ENCODE measurements at regions not wholly inside any gene's neighbourhood (a gene's known extent, or its start where the extent isn't known, plus 50 kb on each side); places are given as distances from the start of the nearest gene placed in this dataset. TPM values are rescaled to one million over a fixed set of nuclear protein-coding genes. Genes with fewer than 3 reads are reported as not detected.

GRCh38 chr9:119435076-119435475 is 65.8 kb upstream of the BRINP1 start:
- Mint-ChIP-seq H3K36me3 (ENCODE audit: low read depth) (no peaks in the 10 kb centered on the region), H3K27ac (ENCODE audit: unreplicated experiment) (no peak overlapping the region)
- no peak for DNase-seq (ENCODE audit: low read depth, low spot score)

GRCh38 chr9:119432428-119432827 is 63.2 kb upstream of the BRINP1 start:
- H3K4me1 Mint-ChIP-seq: no peaks in the 10 kb centered on the region
- peaks cover 3% of the 10 kb centered on the region for H3K27me3 Mint-ChIP-seq (ENCODE audit: low read depth)
- TF ChIP-seq CTCF (conservative IDR thresholded peaks at IDR 0.05): no peak
- no peak overlapping the region for H3K4me3 Mint-ChIP-seq
- H3K36me3 Mint-ChIP-seq (ENCODE audit: low read depth): no peaks in the 10 kb centered on the region
- no peak for DNase-seq (ENCODE audit: low read depth, low spot score)
- no peak overlapping the region for H3K27ac Mint-ChIP-seq (ENCODE audit: unreplicated experiment)
- H3K9me3 Mint-ChIP-seq: no peaks in the 10 kb centered on the region

More at GRCh38 chr9:119435076-119435475, 65.8 kb upstream of the BRINP1 start:
- no peaks in the 10 kb centered on the region for H3K4me1 Mint-ChIP-seq
- peaks cover 3% of the 10 kb centered on the region for H3K27me3 Mint-ChIP-seq (ENCODE audit: low read depth)
- no peak overlapping the region for H3K4me3 Mint-ChIP-seq
- no peaks in the 10 kb centered on the region for H3K9me3 Mint-ChIP-seq
- TF ChIP-seq CTCF (conservative IDR thresholded peaks at IDR 0.05): no peak

GRCh38 chr9:119429302-119429701 is 60.1 kb upstream of the BRINP1 start:
- Mint-ChIP-seq H3K4me1 (no peaks in the 10 kb centered on the region), H3K27me3 (ENCODE audit: low read depth) (peaks cover 1% of the 10 kb centered on the region), H3K36me3 (ENCODE audit: low read depth) (no peaks in the 10 kb centered on the region), H3K27ac (ENCODE audit: unreplicated experiment) (no peak overlapping the region), H3K9me3 (peaks cover 3% of the 10 kb centered on the region), H3K4me3 (no peak overlapping the region)
- no peak for TF ChIP-seq CTCF (conservative IDR thresholded peaks at IDR 0.05)
- DNase-seq (ENCODE audit: low read depth, low spot score): no peak

GRCh38 chr9:119420231-119420630 is 51.0 kb upstream of the BRINP1 start:
- Mint-ChIP-seq H3K27me3 (ENCODE audit: low read depth) (peaks cover 18% of the 10 kb centered on the region), H3K27ac (ENCODE audit: unreplicated experiment) (no peak overlapping the region), H3K9me3 (no peaks in the 10 kb centered on the region), H3K4me1 (no peaks in the 10 kb centered on the region), H3K36me3 (ENCODE audit: low read depth) (no peaks in the 10 kb centered on the region), H3K4me3 (no peak overlapping the region)
- DNase-seq (ENCODE audit: low read depth, low spot score): no peak
- TF ChIP-seq CTCF (conservative IDR thresholded peaks at IDR 0.05): no peak

Small RNA genes lying in the stretch of these regions (microRNA-seq; reads per million reads assigned to microRNA genes)
- gene MIR147A: not detected

All from neural crest cell (in vitro differentiated cells).